Panc1 (cell line): ENCODE measurements at regions not wholly inside any gene's neighbourhood (a gene's known extent, or its start where the extent isn't known, plus 50 kb on each side); places are given as distances from the start of the nearest gene placed in this dataset.

ENCODE experiments used
- ATAC-seq: fragments of 200-7000 bp; cut with Tn5 transposase; 2 replicates; pipeline ENCODE4 v1.9.1; 2020; ENCODE audit warnings: mild to moderate bottlenecking, moderate library complexity
- BruUV-seq: library from RNA; stranded (reverse); fragments of 400-500 nt; replicated peaks from 2 replicates; lab custom pipeline; 2021; lab: Mats Ljungman, UMichigan
- CTCF ChIA-PET: fragments of 300-600 bp; sonication (Branson Sonifier 250); formaldehyde crosslinking; loops from one replicate; lab custom pipeline; 2022; ENCODE audit warnings: antibody characterized with exemption; lab: Charles Lee
- POLR2A ChIA-PET: fragments of 300-600 bp; sonication (Branson Sonifier 250); formaldehyde crosslinking; loops from one replicate; lab custom pipeline; 2022; ENCODE audit warnings: antibody characterized with exemption; lab: Charles Lee
- DNase-seq: peaks from one replicate; pipeline ENCODE4 v3.0.0-alpha.2; 2010; ENCODE audit warnings: low read depth, low spot score
- H3K27ac ChIP-seq: 2 replicates; pipeline ENCODE4 v1.5.1; 2011; ENCODE audit warnings: mild to moderate bottlenecking, low read length, inconsistent platforms
- H3K27me3 ChIP-seq: fragments of 200-500 bp; sonication (Bioruptor generic); 2 replicates; pipeline ENCODE4 v1.6.0; 2014; ENCODE audit warnings: low read length, inconsistent platforms; ENCODE audit not compliant: control insufficient read depth, insufficient read depth
- H3K36me3 ChIP-seq: fragments of 200-500 bp; sonication (Bioruptor generic); 2 replicates; pipeline ENCODE4 v1.5.1; 2014; ENCODE audit warnings: inconsistent platforms, mild to moderate bottlenecking, low read length, moderate library complexity; ENCODE audit not compliant: control insufficient read depth, insufficient read depth
- H3K4me1 ChIP-seq: 2 replicates; pipeline ENCODE4 v1.5.1; 2011; ENCODE audit warnings: inconsistent platforms, mild to moderate bottlenecking, low read length, moderate library complexity; ENCODE audit not compliant: control insufficient read depth, insufficient read depth
- H3K4me3 ChIP-seq, 2 experiments: 2 replicates each; pipeline ENCODE4 v1.5.1; 2011 to 2012; ENCODE audit warnings: low read depth in 2 of 2, low read length in 2 of 2, mild to moderate bottlenecking in 2 of 2, inconsistent platforms in 1 of 2, moderate library complexity in 1 of 2
- H3K9me3 ChIP-seq: fragments of 200-500 bp; sonication (Bioruptor generic); 2 replicates; pipeline ENCODE4 v1.5.1; 2014; ENCODE audit warnings: low read depth, mild to moderate bottlenecking, inconsistent platforms, low read length, moderate library complexity; ENCODE audit not compliant: control insufficient read depth, insufficient read depth
- CTCF ChIP-seq: fragments of 450-650 bp; IDR thresholded peaks from 2 replicates; pipeline ENCODE4 v1.5.1; 2017; ENCODE audit warnings: mild to moderate bottlenecking
- POLR2AphosphoS5 ChIP-seq: IDR thresholded peaks from 2 replicates; pipeline ENCODE4 v1.6.1; 2012; ENCODE audit warnings: mild to moderate bottlenecking, low read depth, low read length, moderate library complexity
- REST ChIP-seq, 2 experiments: IDR thresholded peaks; 2 replicates each; pipeline ENCODE4 v1.6.1; 2011 to 2012; ENCODE audit warnings: low read depth in 2 of 2, control low read depth in 1 of 2, low read length in 1 of 2, mild to moderate bottlenecking in 1 of 2, moderate library complexity in 1 of 2; ENCODE audit not compliant: insufficient read depth in 1 of 2
- SIN3A ChIP-seq: IDR thresholded peaks from 2 replicates; pipeline ENCODE4 v1.6.1; 2012; ENCODE audit warnings: low read depth, mild to moderate bottlenecking, low read length, moderate library complexity, borderline replicate concordance; ENCODE audit not compliant: insufficient read depth
- TCF7L2 ChIP-seq: IDR thresholded peaks from 2 replicates; pipeline ENCODE4 v1.6.1; 2011; ENCODE audit warnings: mild to moderate bottlenecking, low read depth, low read length, inconsistent platforms
- in situ Hi-C: cut with HindIII; loops from 2 replicates; pipeline ENCODE4 v1.10.0; 2016; ENCODE audit warnings: low sequenced_read_pairs, low pct_unique_long_range_greater_than_20kb
- intact Hi-C: fragments of 100-400 bp; cut with micrococcal nuclease; formaldehyde crosslinking; loops from one replicate; pipeline ENCODE4 v1.10.0; 2022; ENCODE audit not compliant: unreplicated experiment

- no peak for ATAC-seq
- ChIA-PET POLR2A (no interaction called here), CTCF (no interaction called here)
- no TSS peak for BruUV-seq
- no peaks in the 10 kb centered on the region for H3K27me3 ChIP-seq
- TF ChIP-seq TCF7L2 (no peak), POLR2AphosphoS5 (no peak), REST (IDR thresholded peaks at IDR 0.05; ENCODE audit: insufficient read depth in 1 of 2, low read depth in 2 of 2, low read length in 1 of 2) (no peak), SIN3A (no peak), CTCF (no peak)
- no peak for DNase-seq
- H3K4me3 ChIP-seq, result no peak overlapping the region
- intact Hi-C loops (no loop called here), in situ Hi-C loops (no loop called here)
- no peaks in the 10 kb centered on the region for H3K36me3 ChIP-seq
- no peaks in the 10 kb centered on the region for H3K4me1 ChIP-seq
- H3K9me3 ChIP-seq, result no peaks in the 10 kb centered on the region
- no peak overlapping the region for H3K27ac ChIP-seq
These were observed 512.0 kb downstream of the METTL4 start for GRCh38 chr18:2059336-2059735.

- Histone ChIP-seq H3K27me3 (no peaks in the 10 kb centered on the region), H3K4me3 (no peak overlapping the region), H3K36me3 (no peaks in the 10 kb centered on the region), H3K4me1 (no peaks in the 10 kb centered on the region), H3K9me3 (no peaks in the 10 kb centered on the region), H3K27ac (no peak overlapping the region)
- ATAC-seq, result no peak
- DNase-seq, result no peak
- POLR2A ChIA-PET, result no interaction called here
- no TSS peak for BruUV-seq
- CTCF ChIA-PET, result interaction anchor here (0.6 kb wide), 1 partner anchor 50 kb away, joined by 3 read pairs; no protein-coding TSS in a partner anchor
- in situ Hi-C loops (no loop called here), intact Hi-C loops (no loop called here)
- TF ChIP-seq REST (IDR thresholded peaks at IDR 0.05; ENCODE audit: insufficient read depth in 1 of 2, low read depth in 2 of 2, low read length in 1 of 2) (no peak), TCF7L2 (no peak), SIN3A (no peak), POLR2AphosphoS5 (no peak), CTCF (no peak)
These were observed 511.2 kb downstream of the METTL4 start for GRCh38 chr18:2060086-2060485.
